ENCODE measurements at regions not wholly inside any gene's neighbourhood (a gene's known extent, or its start where the extent isn't known, plus 50 kb on each side); places are given as distances from the start of the nearest gene placed in this dataset.

- TF ChIP-seq CTCF (IDR thresholded peaks at IDR 0.05) = peak in 1 of 7 experiments; percentile 8
- no peak for TF ChIP-seq POLR2A (IDR thresholded peaks at IDR 0.05)
Measured at GRCh38 chr14:46048127-46048526, 603.5 kb downstream of the RPL10L start.
